ENCODE measurements at regions not wholly inside any gene's neighbourhood (a gene's known extent, or its start where the extent isn't known, plus 50 kb on each side); places are given as distances from the start of the nearest gene placed in this dataset.
A peak's percentile ranks its signal among the peaks of the same experiment; 100 is the strongest.

DNA sequence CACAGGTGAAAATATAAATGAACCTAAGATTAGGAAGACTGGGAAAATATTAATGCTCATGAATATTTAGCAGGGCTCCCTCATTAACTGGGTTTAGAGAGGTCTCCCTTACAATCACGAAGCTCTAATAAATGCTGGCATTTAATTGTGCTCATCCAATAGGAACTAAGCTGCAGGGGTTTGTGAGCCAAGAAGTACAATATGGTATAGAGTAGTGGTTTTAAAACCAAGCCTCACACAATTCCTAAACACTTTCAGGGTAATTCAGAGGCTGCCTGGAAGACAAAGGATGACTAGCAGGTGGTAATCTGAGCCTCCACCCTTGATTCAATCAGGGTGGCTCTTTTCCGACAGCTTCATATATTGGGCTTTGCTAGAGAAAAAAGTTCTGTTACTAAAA is 103.3 kb downstream of the GPAM start:
- no peaks in the 10 kb centered on the region for H3K27me3 ChIP-seq
- no peaks in the 10 kb centered on the region for H3K36me3 ChIP-seq
- intact Hi-C loops (cut with DNase I): no loop called here
- no peak overlapping the region for H3K27ac ChIP-seq
- 83 to 92% (median 91%) methylated on average over 2 of the region's 2 CpGs for WGBS, 3 donors
- DNase-seq: no peak
- H3K4me3 ChIP-seq: no peak overlapping the region
- peaks cover 5% of the 10 kb centered on the region for H3K4me1 ChIP-seq (ENCODE audit: insufficient read depth)
- TF ChIP-seq EP300 (IDR thresholded peaks at IDR 0.05): no peak
- H3K9me3 ChIP-seq: no peaks in the 10 kb centered on the region

DNA sequence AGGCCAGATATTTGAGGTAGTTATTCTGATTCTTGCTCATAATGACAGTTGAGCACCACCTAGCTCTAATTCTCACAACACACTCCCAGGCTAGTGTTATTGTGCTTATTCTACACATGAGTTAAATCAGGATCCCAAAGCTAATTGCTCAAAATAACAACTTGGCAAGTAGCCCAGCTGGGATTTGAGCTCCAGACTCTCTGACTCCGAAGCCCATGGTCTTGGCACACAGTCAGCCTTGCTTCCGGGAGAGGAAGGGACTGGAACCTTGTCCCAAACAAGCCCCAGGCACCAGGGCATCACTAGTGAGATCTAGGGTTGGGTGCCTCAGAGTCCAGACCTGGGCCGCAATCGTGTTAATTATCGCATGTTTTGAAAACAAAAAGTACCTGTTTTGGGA is 101.4 kb downstream of the GPAM start:
- Histone ChIP-seq H3K27ac (no peak overlapping the region), H3K4me3 (no peak overlapping the region), H3K9me3 (no peaks in the 10 kb centered on the region), H3K4me1 (ENCODE audit: insufficient read depth) (peaks cover 5% of the 10 kb centered on the region), H3K36me3 (no peaks in the 10 kb centered on the region), H3K27me3 (no peaks in the 10 kb centered on the region)
- peak in 1 of 5 donors; percentile 17 for DNase-seq
- TF ChIP-seq, protein P1, sequence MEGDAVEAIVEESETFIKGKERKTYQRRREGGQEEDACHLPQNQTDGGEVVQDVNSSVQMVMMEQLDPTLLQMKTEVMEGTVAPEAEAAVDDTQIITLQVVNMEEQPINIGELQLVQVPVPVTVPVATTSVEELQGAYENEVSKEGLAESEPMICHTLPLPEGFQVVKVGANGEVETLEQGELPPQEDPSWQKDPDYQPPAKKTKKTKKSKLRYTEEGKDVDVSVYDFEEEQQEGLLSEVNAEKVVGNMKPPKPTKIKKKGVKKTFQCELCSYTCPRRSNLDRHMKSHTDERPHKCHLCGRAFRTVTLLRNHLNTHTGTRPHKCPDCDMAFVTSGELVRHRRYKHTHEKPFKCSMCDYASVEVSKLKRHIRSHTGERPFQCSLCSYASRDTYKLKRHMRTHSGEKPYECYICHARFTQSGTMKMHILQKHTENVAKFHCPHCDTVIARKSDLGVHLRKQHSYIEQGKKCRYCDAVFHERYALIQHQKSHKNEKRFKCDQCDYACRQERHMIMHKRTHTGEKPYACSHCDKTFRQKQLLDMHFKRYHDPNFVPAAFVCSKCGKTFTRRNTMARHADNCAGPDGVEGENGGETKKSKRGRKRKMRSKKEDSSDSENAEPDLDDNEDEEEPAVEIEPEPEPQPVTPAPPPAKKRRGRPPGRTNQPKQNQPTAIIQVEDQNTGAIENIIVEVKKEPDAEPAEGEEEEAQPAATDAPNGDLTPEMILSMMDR (IDR thresholded peaks at IDR 0.05): no peak
- TF ChIP-seq EP300 (IDR thresholded peaks at IDR 0.05) (no peak), POLR2A (IDR thresholded peaks at IDR 0.05) (no peak)
- intact Hi-C loops (cut with DNase I): no loop called here
- WGBS, 3 donors: 11 to 12% (median 11%) methylated on average over 5 of the region's 5 CpGs

- Histone ChIP-seq H3K4me3 (no peak overlapping the region), H3K27ac (no peak overlapping the region), H3K36me3 (no peaks in the 10 kb centered on the region), H3K9me3 (no peaks in the 10 kb centered on the region), H3K4me1 (ENCODE audit: insufficient read depth) (peaks cover 5% of the 10 kb centered on the region), H3K27me3 (no peaks in the 10 kb centered on the region)
- TF ChIP-seq EP300 (IDR thresholded peaks at IDR 0.05): no peak
- TF ChIP-seq, protein P1 (IDR thresholded peaks at IDR 0.05): no peak
- no peak for TF ChIP-seq POLR2A (IDR thresholded peaks at IDR 0.05)
- 81 to 84% (median 83%) methylated on average over 4 of the region's 4 CpGs for WGBS, 3 donors
- DNase-seq: no peak
- intact Hi-C loops (cut with DNase I): no loop called here
Observed at GRCh38 chr10:112083472-112083871, 100.1 kb downstream of the GPAM start.

- Histone ChIP-seq H3K27ac (no peak overlapping the region), H3K4me3 (no peak overlapping the region), H3K36me3 (no peaks in the 10 kb centered on the region), H3K9me3 (no peaks in the 10 kb centered on the region), H3K27me3 (no peaks in the 10 kb centered on the region), H3K4me1 (ENCODE audit: insufficient read depth) (no peaks in the 10 kb centered on the region)
- TF ChIP-seq, protein P1 (IDR thresholded peaks at IDR 0.05): no peak
- intact Hi-C loops (cut with DNase I): no loop called here
- 63 to 84% (median 70%) methylated on average over 10 of the region's 10 CpGs for WGBS, 3 donors
- no peak for DNase-seq
Observed at GRCh38 chr10:112087953-112088456, 95.6 kb downstream of the GPAM start.

GRCh38 chr10:112091703-112092102 is 91.9 kb downstream of the GPAM start:
- 52 to 93% (median 63%) methylated on average over 1 of the region's 1 CpG for WGBS, 3 donors
- TF ChIP-seq, protein P1 (IDR thresholded peaks at IDR 0.05): no peak
- TF ChIP-seq EP300 (IDR thresholded peaks at IDR 0.05) (no peak), POLR2A (IDR thresholded peaks at IDR 0.05) (no peak)
- Histone ChIP-seq H3K27me3 (no peaks in the 10 kb centered on the region), H3K27ac (no peak overlapping the region), H3K9me3 (no peaks in the 10 kb centered on the region), H3K36me3 (no peaks in the 10 kb centered on the region), H3K4me3 (no peak overlapping the region), H3K4me1 (ENCODE audit: insufficient read depth) (no peaks in the 10 kb centered on the region)
- DNase-seq: no peak
- intact Hi-C loops (cut with DNase I): no loop called here
